ENCODE measurements at regions not wholly inside any gene's neighbourhood (a gene's known extent, or its start where the extent isn't known, plus 50 kb on each side); places are given as distances from the start of the nearest gene placed in this dataset.

- TF ChIP-seq CTCF (IDR thresholded peaks at IDR 0.05; ENCODE audit: low read length) (no peak), EZH2phosphoT487 (IDR thresholded peaks at IDR 0.05; ENCODE audit: low read length) (no peak), EZH2 (optimal IDR thresholded peaks at IDR 0.05; ENCODE audit: low read depth, low read length) (no peak)
These were observed 150.1 kb upstream of the DLGAP1 start for GRCh38 chr18:4605212-4605611.
